Activated CD8-positive, alpha-beta memory T cell treated with anti-CD3 and anti-CD28 coated beads, Interleukin-2, amount 50 U/mL, for 4 hours (primary cell): ENCODE measurements at regions not wholly inside any gene's neighbourhood (a gene's known extent, or its start where the extent isn't known, plus 50 kb on each side); places are given as distances from the start of the nearest gene placed in this dataset.

ENCODE experiments used
- DNase-seq: peaks from one replicate; pipeline ENCODE4 v3.0.0-alpha.2; 2020

GRCh38 chr2:158006961-158007719 is 94.5 kb upstream of the UPP2 start:
- no peak for DNase-seq

GRCh38 chr2:158004126-158004764 is 97.4 kb upstream of the UPP2 start:
- no peak for DNase-seq

GRCh38 chr2:158002079-158002478 is 99.6 kb upstream of the UPP2 start:
- DNase-seq = no peak

- DNase-seq = no peak
Observed at GRCh38 chr2:157996799-157997198, 104.9 kb upstream of the UPP2 start.

DNA sequence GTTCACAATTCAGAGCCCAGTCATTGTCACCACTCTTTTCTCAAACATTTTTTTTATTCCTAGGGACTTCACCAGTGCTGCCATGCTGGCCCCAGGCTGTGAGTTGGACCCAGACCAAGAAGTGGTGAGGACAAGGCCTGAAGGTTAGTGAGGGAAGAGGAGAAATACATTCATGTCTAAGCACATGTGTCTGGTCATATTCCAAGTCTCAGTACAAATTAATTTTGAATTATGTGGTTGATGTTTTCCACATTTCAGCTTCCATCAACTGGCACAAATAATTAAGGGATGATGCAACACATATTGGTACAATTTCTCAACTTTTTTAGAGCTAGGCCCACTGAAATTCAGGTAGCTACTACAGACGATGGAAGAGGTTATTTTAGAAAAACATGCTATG is 106.6 kb upstream of the UPP2 start:
- DNase-seq = no peak

- no peak for DNase-seq
Observed at GRCh38 chr2:157991932-157992331, 109.7 kb upstream of the UPP2 start.

GRCh38 chr2:157990173-157990572 is 111.5 kb upstream of the UPP2 start:
- DNase-seq = no peak

- DNase-seq = no peak
Observed at GRCh38 chr2:157989227-157989626, 112.4 kb upstream of the UPP2 start.

DNA sequence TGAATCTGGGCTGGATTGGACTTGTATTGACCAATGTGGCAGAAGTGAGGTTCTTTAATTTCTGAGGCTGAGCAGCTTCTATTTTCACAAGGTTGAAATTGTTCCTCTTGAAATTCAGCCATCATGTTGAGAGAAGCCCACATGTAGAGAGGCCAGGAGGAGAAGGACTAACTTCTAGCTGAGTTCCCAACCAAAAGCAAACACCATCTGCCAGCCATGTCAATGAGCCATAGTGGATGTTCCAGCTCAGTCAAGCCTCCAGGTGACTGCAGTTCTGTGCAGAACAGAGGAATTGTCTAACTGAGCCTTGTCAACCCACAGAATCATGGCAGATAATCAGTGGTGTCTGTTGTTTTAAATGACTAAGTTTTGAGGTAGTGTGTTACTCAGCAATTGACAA is 110.6 kb upstream of the ACVR1 start:
- no peak for DNase-seq

DNA sequence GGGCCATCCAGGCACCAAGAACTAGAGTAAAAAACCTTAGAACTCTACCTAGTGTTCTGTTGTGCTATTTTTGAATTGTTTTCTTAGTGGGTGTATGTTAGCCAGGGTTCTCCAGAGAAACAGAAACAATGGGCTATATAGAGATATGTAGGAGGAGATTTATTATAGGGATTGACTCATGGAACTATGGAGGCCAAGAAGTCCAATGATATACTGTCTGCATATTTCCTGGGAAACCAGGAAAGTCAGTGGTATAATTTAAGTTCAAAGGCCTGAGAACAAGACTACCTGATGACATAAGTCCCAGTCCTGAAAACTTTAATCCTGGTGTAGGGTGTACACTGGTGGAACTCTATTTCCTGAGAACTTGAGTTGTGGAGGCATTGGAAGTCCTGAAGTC is 108.7 kb upstream of the ACVR1 start:
- DNase-seq = no peak

DNA sequence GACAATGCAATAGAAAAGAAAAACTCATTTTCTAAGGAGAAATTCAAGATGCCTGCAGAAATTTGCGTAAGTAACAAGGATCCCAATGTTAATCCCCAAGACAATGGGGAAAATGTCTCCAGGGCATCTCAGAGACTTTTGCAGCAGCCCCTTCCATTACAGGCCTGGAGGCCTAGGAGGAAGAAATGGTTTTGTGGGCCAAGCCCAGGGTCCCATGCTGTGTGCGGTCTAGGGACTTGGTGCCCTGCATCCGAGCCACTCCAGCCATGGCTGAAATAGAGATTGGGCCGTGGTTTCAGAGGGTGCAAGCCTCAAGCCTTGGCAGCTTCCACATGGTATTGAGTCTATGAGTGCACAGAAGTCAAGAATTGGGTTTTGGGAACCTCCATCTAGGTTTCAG is 103.9 kb upstream of the ACVR1 start:
- no peak for DNase-seq

DNA sequence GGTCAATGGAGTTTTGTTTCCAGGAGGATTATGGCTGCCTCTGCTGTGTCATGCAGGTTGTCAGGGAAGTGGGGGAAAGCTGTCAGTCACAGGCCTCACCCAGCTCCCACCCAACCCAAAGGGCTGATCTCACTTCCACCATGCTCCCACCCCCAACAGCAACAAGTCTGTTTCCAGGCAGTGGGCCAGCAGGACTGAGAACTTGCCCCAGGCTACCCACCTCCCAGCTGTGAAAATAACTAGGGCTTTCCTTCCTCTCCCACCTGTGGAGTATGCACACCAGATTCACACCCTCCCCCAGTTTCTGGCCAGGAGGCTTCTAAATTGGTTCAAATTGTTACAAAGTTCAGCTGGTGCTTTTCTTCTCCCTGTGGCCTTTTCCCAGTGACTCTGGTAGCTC is 95.6 kb upstream of the ACVR1 start:
- no peak for DNase-seq

- DNase-seq = no peak
Observed at GRCh38 chr2:157967856-157968255, 91.7 kb upstream of the ACVR1 start.

DNA sequence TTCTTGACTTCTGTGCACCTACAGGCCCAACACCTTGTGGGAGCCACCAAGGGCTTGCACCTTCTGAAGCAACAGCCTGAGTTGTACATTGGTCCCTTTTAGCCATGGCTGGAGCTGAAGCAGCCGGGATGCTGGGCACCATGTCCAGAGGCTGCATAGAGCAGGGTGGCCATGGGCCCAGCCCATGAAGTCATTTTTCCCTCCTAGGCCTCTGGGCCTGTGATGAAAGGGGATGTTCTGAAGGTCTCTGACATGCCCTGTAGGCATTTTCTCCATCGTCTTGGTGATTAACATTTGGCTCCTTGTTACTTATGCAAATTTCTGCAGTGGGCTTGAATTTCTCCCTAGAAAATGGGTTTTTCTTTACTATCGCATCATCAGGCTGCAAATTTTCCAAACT is 83.1 kb upstream of the ACVR1 start:
- DNase-seq = no peak

GRCh38 chr2:157957596-157957995 is 81.5 kb upstream of the ACVR1 start:
- DNase-seq = no peak

GRCh38 chr2:157952558-157952957 is 76.4 kb upstream of the ACVR1 start:
- DNase-seq = no peak

DNA sequence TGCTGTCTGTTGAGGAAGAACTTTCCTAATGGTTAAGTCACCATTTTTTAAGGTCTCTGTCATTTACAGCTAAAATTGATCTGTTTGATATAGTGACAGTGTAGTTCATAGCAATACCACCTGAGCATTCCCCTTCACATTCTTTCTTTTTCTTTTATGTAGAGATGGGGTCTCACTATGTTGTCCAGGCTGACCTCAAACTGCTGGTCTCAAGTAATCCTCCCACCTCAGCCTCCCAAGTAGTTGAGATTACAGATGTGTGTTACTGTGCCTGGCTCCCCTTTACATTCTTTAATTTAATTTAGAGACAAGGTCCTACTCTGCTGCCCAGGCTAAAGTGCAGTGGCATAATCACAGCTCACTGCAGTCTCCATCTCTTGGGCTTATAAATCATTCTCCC is 72.7 kb upstream of the ACVR1 start:
- no peak for DNase-seq

GRCh38 chr2:157946919-157947557 is 70.9 kb upstream of the ACVR1 start:
- DNase-seq = no peak

- DNase-seq = no peak
Observed at GRCh38 chr2:157940024-157940423, 63.9 kb upstream of the ACVR1 start.

GRCh38 chr2:157938556-157938955 is 62.4 kb upstream of the ACVR1 start:
- no peak for DNase-seq

GRCh38 chr2:157936406-157936805 is 60.3 kb upstream of the ACVR1 start:
- DNase-seq = no peak

- DNase-seq = no peak
Observed at GRCh38 chr2:157935378-157935906, 59.3 kb upstream of the ACVR1 start.

- no peak for DNase-seq
Observed at GRCh38 chr2:157934684-157935377, 58.7 kb upstream of the ACVR1 start.
